ENCODE measurements at regions not wholly inside any gene's neighbourhood (a gene's known extent, or its start where the extent isn't known, plus 50 kb on each side); places are given as distances from the start of the nearest gene placed in this dataset.

DNA sequence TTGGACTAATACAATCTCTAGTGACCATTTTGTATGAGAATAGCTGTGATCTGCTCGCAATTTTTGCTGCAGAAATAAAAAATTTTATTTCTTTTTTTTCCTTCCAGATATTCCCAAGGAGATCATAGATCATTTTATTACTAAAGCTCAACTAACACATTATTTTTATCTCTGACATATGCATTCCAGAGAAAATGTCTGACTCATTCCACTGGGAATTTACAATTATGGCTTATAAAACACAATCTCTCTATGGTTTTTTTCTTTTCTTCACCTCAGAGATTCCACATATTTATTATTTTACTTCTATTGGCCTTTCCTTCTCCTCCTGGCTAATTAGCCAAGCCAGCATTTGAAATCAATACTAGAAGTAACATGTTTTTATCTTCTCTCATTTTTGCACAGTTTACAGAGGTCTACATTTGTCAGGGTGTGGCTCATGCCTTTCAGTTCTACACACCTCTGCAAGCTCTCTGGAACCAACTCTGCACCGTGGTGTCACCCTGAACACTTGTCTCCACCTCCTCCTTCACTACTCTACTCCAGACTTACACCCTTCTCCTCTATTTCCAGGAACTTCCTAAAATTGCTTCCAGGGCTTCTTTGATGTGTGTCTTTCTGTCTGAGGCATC, 59.8 kb upstream of the GPM6A start:
- Histone ChIP-seq H3K27me3 (ENCODE audit: low read depth) (no peaks in the 10 kb centered on the region), H3K36me3 (no peaks in the 10 kb centered on the region), H3K4me1 (no peaks in the 10 kb centered on the region), H3K9me3 (replicated peaks) (peaks cover 19% of the 10 kb centered on the region), H3K4me3 (no peak overlapping the region), H3K27ac (replicated peaks) (no peak overlapping the region)
- DNase-seq = no peak
- intact Hi-C loops (cut with micrococcal nuclease) = no loop called here
- no peak for TF ChIP-seq CTCF (IDR thresholded peaks at IDR 0.05; ENCODE audit: borderline replicate concordance)

DNA sequence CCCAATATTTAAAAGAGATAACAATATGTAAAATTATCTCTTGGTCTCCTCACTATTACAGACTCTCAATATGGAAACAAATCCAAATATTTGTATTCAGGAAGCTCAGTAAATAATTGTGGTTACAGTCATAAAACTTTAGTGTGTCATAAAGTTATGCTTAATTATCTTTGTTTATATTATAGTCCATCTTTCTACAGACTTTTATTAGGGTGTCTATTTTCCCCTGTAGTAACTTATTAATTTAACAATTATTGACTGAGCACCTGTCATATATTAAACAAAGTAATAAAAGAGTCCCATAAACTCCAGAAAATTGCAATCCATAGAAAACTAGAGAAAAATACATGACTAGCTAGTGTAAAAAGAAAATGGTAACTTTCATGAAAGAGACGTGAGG, 61.6 kb upstream of the GPM6A start:
- Histone ChIP-seq H3K9me3 (replicated peaks) (peaks cover 11% of the 10 kb centered on the region), H3K27me3 (ENCODE audit: low read depth) (no peaks in the 10 kb centered on the region), H3K36me3 (no peaks in the 10 kb centered on the region), H3K4me1 (no peaks in the 10 kb centered on the region), H3K4me3 (no peak overlapping the region), H3K27ac (replicated peaks) (no peak overlapping the region)
- intact Hi-C loops (cut with micrococcal nuclease) = no loop called here
- no peak for TF ChIP-seq CTCF (IDR thresholded peaks at IDR 0.05; ENCODE audit: borderline replicate concordance)
- no peak for DNase-seq

DNA sequence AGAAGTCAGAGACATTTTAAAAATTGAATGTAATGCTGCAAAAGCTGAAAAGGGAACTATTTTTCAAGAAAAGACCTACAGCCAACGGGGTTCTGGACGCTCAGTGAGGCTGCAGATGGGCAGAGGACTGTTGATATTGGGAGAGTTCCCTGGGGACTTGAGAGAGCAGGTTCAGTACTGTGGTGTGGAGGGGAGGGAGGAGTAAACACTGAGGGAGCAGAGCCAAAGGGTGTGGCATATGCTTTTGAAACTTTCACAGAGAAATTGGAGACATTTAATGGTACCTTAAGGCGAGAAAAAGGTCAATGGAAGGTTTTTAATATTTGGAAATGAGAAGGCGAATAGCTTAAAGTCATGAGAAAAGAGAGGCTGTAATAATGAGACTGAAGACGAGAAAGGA, 62.2 kb upstream of the GPM6A start:
- no peak for DNase-seq
- intact Hi-C loops (cut with micrococcal nuclease) = no loop called here

GRCh38 chr4:175875993-175876771, 64.1 kb upstream of the GPM6A start:
- no peaks in the 10 kb centered on the region for H3K36me3 ChIP-seq
- no peak overlapping the region for H3K4me3 ChIP-seq
- DNase-seq = no peak
- peaks cover 16% of the 10 kb centered on the region for H3K9me3 ChIP-seq (replicated peaks)
- intact Hi-C loops (cut with micrococcal nuclease) = no loop called here
- H3K27ac ChIP-seq (replicated peaks) = no peak overlapping the region
- no peaks in the 10 kb centered on the region for H3K4me1 ChIP-seq
- no peaks in the 10 kb centered on the region for H3K27me3 ChIP-seq (ENCODE audit: low read depth)
- no peak for TF ChIP-seq CTCF (IDR thresholded peaks at IDR 0.05; ENCODE audit: borderline replicate concordance)

More for the DNA sequence above, 62.2 kb upstream of the GPM6A start:
- Histone ChIP-seq H3K36me3 (no peaks in the 10 kb centered on the region), H3K27me3 (ENCODE audit: low read depth) (no peaks in the 10 kb centered on the region), H3K4me1 (no peaks in the 10 kb centered on the region), H3K4me3 (no peak overlapping the region), H3K27ac (replicated peaks) (no peak overlapping the region), H3K9me3 (replicated peaks) (peaks cover 14% of the 10 kb centered on the region)
- no peak for TF ChIP-seq CTCF (IDR thresholded peaks at IDR 0.05; ENCODE audit: borderline replicate concordance)

DNA sequence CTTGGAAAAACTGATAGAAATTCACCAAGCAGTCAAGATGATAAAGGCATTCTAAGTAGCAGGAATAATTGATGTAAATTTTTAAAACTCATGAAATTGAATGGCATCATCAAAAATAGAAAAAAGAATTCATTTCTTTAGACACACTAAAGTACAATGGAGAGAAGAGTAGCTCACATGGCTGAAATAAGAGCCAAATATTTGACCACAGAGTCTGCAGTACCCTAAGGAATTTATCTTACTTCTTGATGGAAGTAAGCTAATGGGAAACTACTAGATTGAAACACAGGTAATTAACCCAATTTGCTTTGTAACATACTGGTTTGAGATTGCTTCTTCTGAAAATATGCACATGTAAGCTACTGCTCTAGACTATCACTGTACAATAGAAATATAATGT, 70.8 kb upstream of the GPM6A start:
- intact Hi-C loops (cut with micrococcal nuclease) = no loop called here

More for the DNA sequence above, 70.8 kb upstream of the GPM6A start:
- no peaks in the 10 kb centered on the region for H3K27me3 ChIP-seq (ENCODE audit: low read depth)
- DNase-seq = no peak
- no peak overlapping the region for H3K4me3 ChIP-seq
- H3K27ac ChIP-seq (replicated peaks) = no peak overlapping the region
- H3K36me3 ChIP-seq = no peaks in the 10 kb centered on the region
- TF ChIP-seq CTCF (IDR thresholded peaks at IDR 0.05; ENCODE audit: borderline replicate concordance) = no peak
- H3K9me3 ChIP-seq (replicated peaks) = peaks cover 22% of the 10 kb centered on the region
- H3K4me1 ChIP-seq = no peaks in the 10 kb centered on the region

Data from left ventricle myocardium inferior (tissue), 1 donor.